Peyer's patch (tissue), 4 donors: ENCODE measurements at regions not wholly inside any gene's neighbourhood (a gene's known extent, or its start where the extent isn't known, plus 50 kb on each side); places are given as distances from the start of the nearest gene placed in this dataset.

Experiments used
- POLR2A ChIP-seq, 2 donors: fragments of 450-650 bp; IDR thresholded peaks; one replicate each; pipeline ENCODE4 v1.5.1; 2017; ENCODE audit warnings: antibody characterized with exemption in 2 of 2, mild to moderate bottlenecking in 2 of 2, moderate library complexity in 2 of 2
- TF ChIP-seq, protein P1 (sequence below), 6 experiments: fragments of 450-650 bp in 4 of 6; fragments of 200-600 bp in 2 of 6; sonication (generic) in 1 of 6; IDR thresholded peaks; one replicate each; pipeline ENCODE4 v1.5.1; 2017 to 2019; ENCODE audit warnings: antibody characterized with exemption in 6 of 6, mild to moderate bottlenecking in 3 of 6, moderate library complexity in 1 of 6

- TF ChIP-seq, protein P1, sequence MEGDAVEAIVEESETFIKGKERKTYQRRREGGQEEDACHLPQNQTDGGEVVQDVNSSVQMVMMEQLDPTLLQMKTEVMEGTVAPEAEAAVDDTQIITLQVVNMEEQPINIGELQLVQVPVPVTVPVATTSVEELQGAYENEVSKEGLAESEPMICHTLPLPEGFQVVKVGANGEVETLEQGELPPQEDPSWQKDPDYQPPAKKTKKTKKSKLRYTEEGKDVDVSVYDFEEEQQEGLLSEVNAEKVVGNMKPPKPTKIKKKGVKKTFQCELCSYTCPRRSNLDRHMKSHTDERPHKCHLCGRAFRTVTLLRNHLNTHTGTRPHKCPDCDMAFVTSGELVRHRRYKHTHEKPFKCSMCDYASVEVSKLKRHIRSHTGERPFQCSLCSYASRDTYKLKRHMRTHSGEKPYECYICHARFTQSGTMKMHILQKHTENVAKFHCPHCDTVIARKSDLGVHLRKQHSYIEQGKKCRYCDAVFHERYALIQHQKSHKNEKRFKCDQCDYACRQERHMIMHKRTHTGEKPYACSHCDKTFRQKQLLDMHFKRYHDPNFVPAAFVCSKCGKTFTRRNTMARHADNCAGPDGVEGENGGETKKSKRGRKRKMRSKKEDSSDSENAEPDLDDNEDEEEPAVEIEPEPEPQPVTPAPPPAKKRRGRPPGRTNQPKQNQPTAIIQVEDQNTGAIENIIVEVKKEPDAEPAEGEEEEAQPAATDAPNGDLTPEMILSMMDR (IDR thresholded peaks at IDR 0.05), result no peak
- no peak for TF ChIP-seq POLR2A (IDR thresholded peaks at IDR 0.05)
Measured at GRCh38 chr5:145084834-145085233, 750.3 kb downstream of the PRELID2 start.
